Colonic mucosa (tissue), 4 donors: ENCODE measurements at regions not wholly inside any gene's neighbourhood (a gene's known extent, or its start where the extent isn't known, plus 50 kb on each side); places are given as distances from the start of the nearest gene placed in this dataset.

Source experiments
- DNase-seq: peaks from one replicate; pipeline ENCODE4 v3.0.0-alpha.2; 2020
- H3K27ac ChIP-seq: fragments of 200-600 bp; one replicate; pipeline ENCODE4 v1.8.0; 2021
- H3K27me3 ChIP-seq: fragments of 200-600 bp; one replicate; pipeline ENCODE4 v1.8.0; 2021
- H3K36me3 ChIP-seq: fragments of 200-600 bp; one replicate; pipeline ENCODE4 v1.8.0; 2021
- H3K4me1 ChIP-seq: fragments of 200-600 bp; one replicate; pipeline ENCODE4 v1.8.0; 2021; ENCODE audit warnings: mild to moderate bottlenecking
- H3K4me3 ChIP-seq: fragments of 200-600 bp; one replicate; pipeline ENCODE4 v1.8.0; 2021
- H3K9ac ChIP-seq, 2 donors: one replicate each; pipeline ENCODE4 v1.7.0; 2013; ENCODE audit warnings: control low read depth in 2 of 2, low read depth in 2 of 2, low read length in 2 of 2
- H3K9me3 ChIP-seq: fragments of 200-600 bp; one replicate; pipeline ENCODE4 v1.8.0; 2021
- CTCF ChIP-seq: fragments of 200-600 bp; IDR thresholded peaks from one replicate; pipeline ENCODE4 v1.8.0; 2022; ENCODE audit warnings: antibody characterized with exemption, mild to moderate bottlenecking
- intact Hi-C: fragments of 100-400 bp; cut with DNase I; formaldehyde crosslinking; loops from one replicate; pipeline ENCODE4 v1.14.1; 2022
- donor health status: healthy.
- donor health status: DM: no; HTN: no; CAD: no.
- donor health status: DM: no; HTN: no; CAD: no.

DNA sequence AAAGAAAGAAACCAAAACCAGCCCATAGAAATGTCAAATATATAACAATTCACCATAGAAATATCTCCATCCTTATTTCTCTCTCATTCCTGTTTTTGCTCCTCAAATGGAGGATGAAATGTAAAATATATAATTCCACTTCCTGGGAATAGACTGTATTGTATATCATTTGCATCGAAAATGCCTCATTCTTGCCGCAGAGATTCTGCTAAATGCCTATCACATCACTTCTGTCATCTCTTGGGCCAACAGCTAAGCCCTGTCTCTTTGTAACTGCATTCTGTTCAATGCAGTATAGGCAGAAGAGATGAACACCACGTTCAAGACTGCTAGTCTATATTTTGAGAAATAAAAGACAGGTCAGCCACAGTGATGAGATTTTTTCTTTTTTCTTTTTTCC is 956.3 kb upstream of the SOX9 start:
- Histone ChIP-seq H3K27me3 (no peaks in the 10 kb centered on the region), H3K36me3 (no peaks in the 10 kb centered on the region), H3K9me3 (no peaks in the 10 kb centered on the region), H3K4me1 (no peaks in the 10 kb centered on the region), H3K9ac (no peak overlapping the region), H3K27ac (no peak overlapping the region), H3K4me3 (no peak overlapping the region)
- intact Hi-C loops, result no loop called here
- no peak for TF ChIP-seq CTCF
- no peak for DNase-seq

- intact Hi-C loops, result no loop called here
- Histone ChIP-seq H3K27me3 (no peaks in the 10 kb centered on the region), H3K9me3 (no peaks in the 10 kb centered on the region), H3K27ac (no peak overlapping the region), H3K9ac (no peak overlapping the region), H3K4me3 (no peak overlapping the region), H3K4me1 (no peaks in the 10 kb centered on the region), H3K36me3 (no peaks in the 10 kb centered on the region)
- no peak for DNase-seq
- no peak for TF ChIP-seq CTCF
These were observed 954.5 kb upstream of the SOX9 start for GRCh38 chr17:71166311-71166710.

DNA sequence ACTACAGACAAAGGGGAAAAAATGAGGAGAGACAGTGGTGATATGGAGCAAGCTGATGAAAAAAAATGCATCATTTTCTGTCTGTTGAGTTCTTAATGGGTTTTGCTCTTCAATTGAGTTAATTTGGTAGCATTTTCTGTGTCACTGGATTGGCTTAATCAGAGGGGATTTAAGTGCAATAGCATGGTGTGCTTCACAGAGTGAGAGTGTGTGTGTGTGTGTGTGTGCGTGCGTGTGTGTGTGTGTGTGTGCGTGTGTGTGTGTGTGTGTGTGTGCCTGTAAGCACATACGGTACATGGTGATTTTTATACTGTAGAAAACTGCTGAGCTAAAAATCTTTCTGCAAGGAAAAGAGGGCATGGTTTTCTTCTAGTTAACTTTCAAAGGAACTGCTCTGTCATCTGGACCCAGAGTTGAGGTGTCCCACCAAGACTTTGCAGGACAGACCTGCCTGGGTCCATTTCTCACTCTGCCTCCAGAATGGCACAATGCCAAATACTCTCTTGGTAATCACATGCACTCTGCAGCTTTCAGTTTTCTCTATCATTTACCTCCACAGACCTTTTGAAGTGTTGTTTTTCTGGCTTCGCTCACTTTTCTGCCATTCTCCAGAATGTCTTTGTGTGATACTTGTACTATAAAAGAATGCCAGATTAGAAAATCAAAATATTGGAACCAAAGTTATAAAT is 952.6 kb upstream of the SOX9 start:
- TF ChIP-seq CTCF, result no peak
- no peak for DNase-seq

GRCh38 chr17:71170070-71170469 is 950.8 kb upstream of the SOX9 start:
- Histone ChIP-seq H3K27me3 (no peaks in the 10 kb centered on the region), H3K4me1 (no peaks in the 10 kb centered on the region), H3K9me3 (no peaks in the 10 kb centered on the region), H3K9ac (no peak overlapping the region), H3K36me3 (no peaks in the 10 kb centered on the region), H3K4me3 (no peak overlapping the region), H3K27ac (no peak overlapping the region)
- DNase-seq, result no peak
- TF ChIP-seq CTCF, result no peak
- intact Hi-C loops, result no loop called here

More for the DNA sequence above, 952.6 kb upstream of the SOX9 start:
- Histone ChIP-seq H3K9me3 (no peaks in the 10 kb centered on the region), H3K27me3 (no peaks in the 10 kb centered on the region), H3K9ac (no peak overlapping the region), H3K4me3 (no peak overlapping the region), H3K27ac (no peak overlapping the region), H3K4me1 (no peaks in the 10 kb centered on the region), H3K36me3 (no peaks in the 10 kb centered on the region)
- intact Hi-C loops, result no loop called here

DNA sequence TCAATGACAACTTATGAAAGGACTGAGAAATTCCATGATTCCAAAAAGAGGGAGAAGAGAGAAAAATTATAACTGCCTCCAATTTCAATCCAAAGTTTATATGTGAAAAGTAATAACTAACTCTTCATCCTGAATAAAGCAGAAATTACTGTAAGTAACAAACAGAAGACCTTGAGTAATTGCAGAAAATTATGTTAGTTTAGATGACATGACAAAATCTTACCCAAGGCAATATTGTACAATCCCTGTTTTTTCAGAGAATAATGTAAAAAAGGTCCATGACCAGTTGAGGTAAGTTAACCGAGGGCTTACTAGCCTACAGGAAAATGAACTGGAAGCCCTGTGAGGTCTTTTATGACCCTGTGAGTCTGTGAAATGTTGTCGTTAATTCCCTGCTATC is 949.5 kb upstream of the SOX9 start:
- no peak overlapping the region for H3K27ac ChIP-seq
- H3K4me1 ChIP-seq, result no peaks in the 10 kb centered on the region
- H3K9ac ChIP-seq, result no peak overlapping the region
- no peaks in the 10 kb centered on the region for H3K9me3 ChIP-seq
- no peak overlapping the region for H3K4me3 ChIP-seq
- H3K27me3 ChIP-seq, result no peaks in the 10 kb centered on the region
- DNase-seq, result no peak
- no peak for TF ChIP-seq CTCF
- intact Hi-C loops, result no loop called here
- no peaks in the 10 kb centered on the region for H3K36me3 ChIP-seq
